ENCODE measurements at regions not wholly inside any gene's neighbourhood (a gene's known extent, or its start where the extent isn't known, plus 50 kb on each side); places are given as distances from the start of the nearest gene placed in this dataset.

DNA sequence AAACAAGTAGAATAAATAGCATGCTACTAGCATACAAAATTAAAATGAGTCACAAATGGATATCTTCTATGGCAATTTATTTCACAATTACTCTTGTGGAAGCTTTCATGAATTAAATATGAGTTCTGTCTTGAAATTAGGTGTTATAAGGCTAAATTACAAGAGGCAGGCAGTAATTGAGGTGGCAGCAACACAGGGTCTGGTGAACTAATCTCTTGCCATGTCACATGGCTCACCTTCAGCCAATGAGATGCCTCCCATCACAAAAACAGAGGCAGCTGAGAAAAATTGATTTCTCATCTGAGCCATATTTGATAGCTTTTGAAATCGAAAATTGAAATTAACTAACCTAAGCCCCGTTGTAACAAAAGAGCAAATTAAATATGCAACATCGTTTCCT lies 268.8 kb downstream of the NR2F2 start:
- Histone ChIP-seq H2BK120ac (ENCODE audit: low read depth, low read length) (no peak overlapping the region), H3K4me3 (ENCODE audit: low read length in 2 of 2) (no peak overlapping the region), H3K9me3 (replicated peaks in 1 of 2; ENCODE audit: control insufficient read depth in 2 of 2, insufficient read depth in 1 of 2, low read depth in 1 of 2, low read length in 2 of 2) (no peaks in the 10 kb centered on the region), H3K18ac (ENCODE audit: low read length) (no peak overlapping the region), H2BK15ac (ENCODE audit: low read length) (no peak overlapping the region), H2BK5ac (ENCODE audit: low read length) (no peak overlapping the region), H3K27me3 (ENCODE audit: control insufficient read depth in 3 of 3, insufficient read depth in 3 of 3, low read depth in 1 of 3, low read length in 3 of 3) (no peaks in the 10 kb centered on the region), H3K36me3 (replicated peaks in 1 of 2; ENCODE audit: control insufficient read depth in 2 of 2, insufficient read depth in 2 of 2, low read length in 2 of 2) (no peaks in the 10 kb centered on the region), H3K27ac (replicated peaks; ENCODE audit: low read length) (no peak overlapping the region), H2BK12ac (ENCODE audit: low read length) (no peak overlapping the region), H3K4ac (ENCODE audit: low read length) (no peak overlapping the region), H2AFZ (ENCODE audit: low read length) (no peak overlapping the region), H3K79me1 (ENCODE audit: low read depth, low read length) (no peaks in the 10 kb centered on the region), H2AK5ac (ENCODE audit: low read depth, low read length) (no peak overlapping the region), H4K8ac (ENCODE audit: low read depth, low read length) (no peak overlapping the region), H3K4me1 (ENCODE audit: control insufficient read depth in 2 of 2, insufficient read depth in 1 of 2, low read depth in 1 of 2, low read length in 2 of 2) (peaks cover 3 to 13% of the 10 kb centered on the region in 2 donors), H4K91ac (ENCODE audit: low read depth, low read length, poor library complexity) (no peak overlapping the region), H3K23ac (ENCODE audit: low read depth, low read length, poor library complexity) (no peak overlapping the region), H3K9ac (ENCODE audit: low read depth, low read length, poor library complexity) (no peak overlapping the region), H3K14ac (ENCODE audit: low read length) (no peak overlapping the region), H3K4me2 (ENCODE audit: insufficient read depth, low read length, poor library complexity, severe bottlenecking) (no peak overlapping the region)
- no CpG with 5 or more reads among the region's 3 CpGs for WGBS, 2 donors (ENCODE audit: extremely low coverage in 2 of 2, insufficient read length in 2 of 2, insufficient replicate concordance in 1 of 2)
- DNase-seq (ENCODE audit: low spot score), result no peak

GRCh38 chr15:96600350-96600749 lies 269.9 kb downstream of the NR2F2 start:
- WGBS, 2 donors (ENCODE audit: extremely low coverage in 2 of 2, insufficient read length in 2 of 2, insufficient replicate concordance in 1 of 2), result no CpG with 5 or more reads among the region's 4 CpGs
- H3K23ac ChIP-seq (ENCODE audit: low read depth, low read length, poor library complexity), result no peak overlapping the region
- DNase-seq (ENCODE audit: low spot score), result no peak

DNA sequence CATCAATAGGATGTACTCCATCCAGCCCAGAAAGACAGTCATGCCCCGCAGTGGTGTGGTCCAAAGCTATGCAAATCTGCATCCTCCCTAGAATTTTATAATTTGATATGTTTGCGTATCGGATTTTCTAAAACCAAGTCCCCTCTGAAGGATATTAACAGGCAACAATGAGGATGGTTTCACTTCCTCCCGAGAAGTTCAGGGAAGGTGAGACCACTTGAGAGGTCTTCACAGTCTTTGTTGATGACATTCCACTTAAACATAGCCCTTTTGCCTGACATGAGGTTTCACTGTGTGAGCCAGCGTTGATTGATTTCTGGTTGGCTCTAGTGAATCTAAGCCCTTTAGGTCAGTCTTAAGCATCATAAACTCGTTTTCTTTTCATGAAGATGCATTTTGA lies 276.1 kb downstream of the NR2F2 start:
- no peak overlapping the region for H3K4me3 ChIP-seq (ENCODE audit: low read length in 2 of 2)
- H2AK5ac ChIP-seq (ENCODE audit: low read depth, low read length), result no peak overlapping the region
- H3K27me3 ChIP-seq (ENCODE audit: control insufficient read depth in 3 of 3, insufficient read depth in 3 of 3, low read depth in 1 of 3, low read length in 3 of 3), result no peaks in the 10 kb centered on the region
- H3K9ac ChIP-seq (ENCODE audit: low read depth, low read length, poor library complexity), result no peak overlapping the region
- no peak overlapping the region for H2BK5ac ChIP-seq (ENCODE audit: low read length)
- H2BK15ac ChIP-seq (ENCODE audit: low read length), result no peak overlapping the region
- H4K8ac ChIP-seq (ENCODE audit: low read depth, low read length), result no peak overlapping the region
- H4K91ac ChIP-seq (ENCODE audit: low read depth, low read length, poor library complexity), result no peak overlapping the region
- H3K9me3 ChIP-seq (replicated peaks in 1 of 2; ENCODE audit: control insufficient read depth in 2 of 2, insufficient read depth in 1 of 2, low read depth in 1 of 2, low read length in 2 of 2), result no peaks in the 10 kb centered on the region
- no peak overlapping the region for H3K27ac ChIP-seq (replicated peaks; ENCODE audit: low read length)
- DNase-seq (ENCODE audit: low spot score), result no peak
- no peak overlapping the region for H3K18ac ChIP-seq (ENCODE audit: low read length)
- H3K4me1 ChIP-seq (ENCODE audit: control insufficient read depth in 2 of 2, insufficient read depth in 1 of 2, low read depth in 1 of 2, low read length in 2 of 2), result no peaks in the 10 kb centered on the region
- no peak overlapping the region for H2AFZ ChIP-seq (ENCODE audit: low read length)
- no peak overlapping the region for H3K23ac ChIP-seq (ENCODE audit: low read depth, low read length, poor library complexity)
- no CpG with 5 or more reads among the region's 6 CpGs for WGBS, 2 donors (ENCODE audit: extremely low coverage in 2 of 2, insufficient read length in 2 of 2, insufficient replicate concordance in 1 of 2)
- H3K4me2 ChIP-seq (ENCODE audit: insufficient read depth, low read length, poor library complexity, severe bottlenecking), result no peak overlapping the region
- H3K36me3 ChIP-seq (replicated peaks in 1 of 2; ENCODE audit: control insufficient read depth in 2 of 2, insufficient read depth in 2 of 2, low read length in 2 of 2), result no peaks in the 10 kb centered on the region
- no peaks in the 10 kb centered on the region for H3K79me1 ChIP-seq (ENCODE audit: low read depth, low read length)
- H3K14ac ChIP-seq (ENCODE audit: low read length), result no peak overlapping the region
- no peak overlapping the region for H3K4ac ChIP-seq (ENCODE audit: low read length)
- no peak overlapping the region for H2BK12ac ChIP-seq (ENCODE audit: low read length)
- no peak overlapping the region for H2BK120ac ChIP-seq (ENCODE audit: low read depth, low read length)

More at GRCh38 chr15:96600350-96600749, 269.9 kb downstream of the NR2F2 start:
- H3K4ac ChIP-seq (ENCODE audit: low read length), result no peak overlapping the region
- H3K79me1 ChIP-seq (ENCODE audit: low read depth, low read length), result no peaks in the 10 kb centered on the region
- H3K14ac ChIP-seq (ENCODE audit: low read length), result no peak overlapping the region
- H2AFZ ChIP-seq (ENCODE audit: low read length), result no peak overlapping the region
- H3K36me3 ChIP-seq (replicated peaks in 1 of 2; ENCODE audit: control insufficient read depth in 2 of 2, insufficient read depth in 2 of 2, low read length in 2 of 2), result no peaks in the 10 kb centered on the region
- no peaks in the 10 kb centered on the region for H3K27me3 ChIP-seq (ENCODE audit: control insufficient read depth in 3 of 3, insufficient read depth in 3 of 3, low read depth in 1 of 3, low read length in 3 of 3)
- no peak overlapping the region for H3K4me2 ChIP-seq (ENCODE audit: insufficient read depth, low read length, poor library complexity, severe bottlenecking)
- no peak overlapping the region for H3K4me3 ChIP-seq (ENCODE audit: low read length in 2 of 2)
- peaks cover 3 to 8% of the 10 kb centered on the region in 2 donors for H3K4me1 ChIP-seq (ENCODE audit: control insufficient read depth in 2 of 2, insufficient read depth in 1 of 2, low read depth in 1 of 2, low read length in 2 of 2)
- no peak overlapping the region for H2BK120ac ChIP-seq (ENCODE audit: low read depth, low read length)
- H3K9me3 ChIP-seq (replicated peaks in 1 of 2; ENCODE audit: control insufficient read depth in 2 of 2, insufficient read depth in 1 of 2, low read depth in 1 of 2, low read length in 2 of 2), result no peaks in the 10 kb centered on the region
- no peak overlapping the region for H2BK15ac ChIP-seq (ENCODE audit: low read length)
- no peak overlapping the region for H3K9ac ChIP-seq (ENCODE audit: low read depth, low read length, poor library complexity)
- H4K8ac ChIP-seq (ENCODE audit: low read depth, low read length), result no peak overlapping the region
- H3K18ac ChIP-seq (ENCODE audit: low read length), result no peak overlapping the region
- H4K91ac ChIP-seq (ENCODE audit: low read depth, low read length, poor library complexity), result no peak overlapping the region
- H2AK5ac ChIP-seq (ENCODE audit: low read depth, low read length), result no peak overlapping the region
- no peak overlapping the region for H2BK5ac ChIP-seq (ENCODE audit: low read length)
- no peak overlapping the region for H3K27ac ChIP-seq (replicated peaks; ENCODE audit: low read length)
- no peak overlapping the region for H2BK12ac ChIP-seq (ENCODE audit: low read length)

GRCh38 chr15:96610757-96611156 lies 280.3 kb downstream of the NR2F2 start:
- H3K4me3 ChIP-seq (ENCODE audit: low read length in 2 of 2), result no peak overlapping the region
- H2BK120ac ChIP-seq (ENCODE audit: low read depth, low read length), result no peak overlapping the region
- no peak overlapping the region for H3K23ac ChIP-seq (ENCODE audit: low read depth, low read length, poor library complexity)
- no peak for DNase-seq (ENCODE audit: low spot score)
- H3K27me3 ChIP-seq (ENCODE audit: control insufficient read depth in 3 of 3, insufficient read depth in 3 of 3, low read depth in 1 of 3, low read length in 3 of 3), result no peaks in the 10 kb centered on the region
- no peaks in the 10 kb centered on the region for H3K79me1 ChIP-seq (ENCODE audit: low read depth, low read length)
- H3K4me2 ChIP-seq (ENCODE audit: insufficient read depth, low read length, poor library complexity, severe bottlenecking), result no peak overlapping the region
- H4K8ac ChIP-seq (ENCODE audit: low read depth, low read length), result no peak overlapping the region
- H2BK15ac ChIP-seq (ENCODE audit: low read length), result no peak overlapping the region
- no peak overlapping the region for H2BK5ac ChIP-seq (ENCODE audit: low read length)
- no peaks in the 10 kb centered on the region for H3K36me3 ChIP-seq (replicated peaks in 1 of 2; ENCODE audit: control insufficient read depth in 2 of 2, insufficient read depth in 2 of 2, low read length in 2 of 2)
- H3K9me3 ChIP-seq (replicated peaks in 1 of 2; ENCODE audit: control insufficient read depth in 2 of 2, insufficient read depth in 1 of 2, low read depth in 1 of 2, low read length in 2 of 2), result peaks cover 0 to 5% of the 10 kb centered on the region in 2 donors
- no peak overlapping the region for H3K9ac ChIP-seq (ENCODE audit: low read depth, low read length, poor library complexity)
- no peak overlapping the region for H3K18ac ChIP-seq (ENCODE audit: low read length)
- H3K4me1 ChIP-seq (ENCODE audit: control insufficient read depth in 2 of 2, insufficient read depth in 1 of 2, low read depth in 1 of 2, low read length in 2 of 2), result no peaks in the 10 kb centered on the region
- H2AFZ ChIP-seq (ENCODE audit: low read length), result no peak overlapping the region
- no peak overlapping the region for H3K4ac ChIP-seq (ENCODE audit: low read length)
- no peak overlapping the region for H4K91ac ChIP-seq (ENCODE audit: low read depth, low read length, poor library complexity)
- no peak overlapping the region for H2AK5ac ChIP-seq (ENCODE audit: low read depth, low read length)
- H3K14ac ChIP-seq (ENCODE audit: low read length), result no peak overlapping the region
- no peak overlapping the region for H3K27ac ChIP-seq (replicated peaks; ENCODE audit: low read length)
- WGBS, 2 donors (ENCODE audit: extremely low coverage in 2 of 2, insufficient read length in 2 of 2, insufficient replicate concordance in 1 of 2), result no CpG with 5 or more reads among the region's 3 CpGs
- H2BK12ac ChIP-seq (ENCODE audit: low read length), result no peak overlapping the region
